Right lobe of liver (tissue), 6 donors: ENCODE measurements at regions not wholly inside any gene's neighbourhood (a gene's known extent, or its start where the extent isn't known, plus 50 kb on each side); places are given as distances from the start of the nearest gene placed in this dataset.

Experiments
- ATAC-seq, 4 donors: fragments of 200-7000 bp; cut with Tn5 transposase; one replicate each; pipeline ENCODE4 v1.9.1; 2020; ENCODE audit warnings: mild to moderate bottlenecking in 4 of 4, moderate library complexity in 4 of 4
- DNase-seq, 3 donors: peaks; one replicate each; pipeline ENCODE4 v3.0.0-alpha.2; 2020
- H3K27ac ChIP-seq, 3 donors: fragments of 200-600 bp; one replicate each; pipeline ENCODE4 v1.8.0; 2022
- H3K27me3 ChIP-seq, 2 donors: fragments of 200-600 bp; one replicate each; pipeline ENCODE4 v1.8.0; 2022
- H3K36me3 ChIP-seq, 4 donors: fragments of 200-600 bp; sonication (generic) in 1 of 4; one replicate each; pipeline versions ENCODE4 v1.5.1 to v1.8.0; 2017 to 2022; ENCODE audit warnings: control low read depth in 1 of 4
- H3K4me1 ChIP-seq, 4 donors: fragments of 200-600 bp; sonication (generic) in 1 of 4; one replicate each; pipeline versions ENCODE4 v1.5.1 to v1.8.0; 2017 to 2022; ENCODE audit warnings: control low read depth in 1 of 4
- H3K4me3 ChIP-seq, 3 donors: fragments of 200-600 bp; one replicate each; pipeline ENCODE4 v1.8.0; 2022
- H3K9me3 ChIP-seq, 4 donors: fragments of 200-600 bp; sonication (generic) in 1 of 4; one replicate each; pipeline versions ENCODE4 v1.5.1 to v1.8.0; 2017 to 2022; ENCODE audit warnings: control low read depth in 1 of 4
- POLR2A ChIP-seq: fragments of 450-650 bp; IDR thresholded peaks from one replicate; pipeline ENCODE4 v1.6.1; 2017; ENCODE audit warnings: antibody characterized with exemption, mild to moderate bottlenecking
- WGBS: methylation state at CpG from one replicate; pipeline ENCODE4 v1.1.6; 2018; ENCODE audit warnings: low coverage, low lambda C conversion rate; ENCODE audit not compliant: insufficient coverage; ENCODE audit errors: missing lambda C conversion rate; 5-methylcytosine and 5-hydroxymethylcytosine counted together
- intact Hi-C, 2 donors: fragments of 100-400 bp; cut with DNase I; formaldehyde crosslinking; loops; one replicate each; pipeline versions ENCODE4 v1.11.2 to v1.14.1; 2022
- TF ChIP-seq, protein P1 (sequence below), 4 donors: fragments of 200-600 bp in 3 of 4; fragments of 450-650 bp in 1 of 4; IDR thresholded peaks; one replicate each; pipeline versions ENCODE4 v1.5.1 to v1.8.0; 2016 to 2022; ENCODE audit warnings: antibody characterized with exemption in 4 of 4, mild to moderate bottlenecking in 2 of 4
- donor health status: DM: no; HTN: yes; CAD: no.
- donor health status: DM: no; HTN: no; CAD: no.
- donor health status: DM: no; HTN: no; CAD: no.
- donor health status: DM: no; HTN: yes; CAD: no.
- donor health status: DM: no; HTN: yes; CAD: no.

DNA sequence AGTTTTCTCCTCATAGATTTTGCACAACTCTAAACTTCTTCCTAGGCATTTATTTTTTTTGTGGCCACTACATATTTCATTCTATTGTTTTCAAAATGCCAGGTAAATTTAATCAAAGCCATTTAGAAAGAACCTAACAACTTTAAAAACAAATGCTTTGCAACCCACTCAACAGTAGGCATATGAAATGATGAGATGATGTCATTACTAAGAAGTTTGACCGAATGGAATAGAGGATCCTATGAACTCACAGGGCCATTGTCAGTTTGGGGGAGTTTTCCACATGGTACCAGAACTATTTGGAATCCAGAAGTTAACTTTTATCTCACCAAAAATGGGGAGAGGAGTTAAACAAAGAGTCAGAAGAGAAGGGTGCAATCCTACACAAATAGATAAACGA lies 100.7 kb upstream of the INHBA start:
- no peak overlapping the region for H3K4me3 ChIP-seq
- no peaks in the 10 kb centered on the region for H3K9me3 ChIP-seq
- DNase-seq (no peak), ATAC-seq (no peak)
- no peaks in the 10 kb centered on the region for H3K4me1 ChIP-seq
- no peak overlapping the region for H3K27ac ChIP-seq
- TF ChIP-seq POLR2A: no peak
- TF ChIP-seq, protein P1, sequence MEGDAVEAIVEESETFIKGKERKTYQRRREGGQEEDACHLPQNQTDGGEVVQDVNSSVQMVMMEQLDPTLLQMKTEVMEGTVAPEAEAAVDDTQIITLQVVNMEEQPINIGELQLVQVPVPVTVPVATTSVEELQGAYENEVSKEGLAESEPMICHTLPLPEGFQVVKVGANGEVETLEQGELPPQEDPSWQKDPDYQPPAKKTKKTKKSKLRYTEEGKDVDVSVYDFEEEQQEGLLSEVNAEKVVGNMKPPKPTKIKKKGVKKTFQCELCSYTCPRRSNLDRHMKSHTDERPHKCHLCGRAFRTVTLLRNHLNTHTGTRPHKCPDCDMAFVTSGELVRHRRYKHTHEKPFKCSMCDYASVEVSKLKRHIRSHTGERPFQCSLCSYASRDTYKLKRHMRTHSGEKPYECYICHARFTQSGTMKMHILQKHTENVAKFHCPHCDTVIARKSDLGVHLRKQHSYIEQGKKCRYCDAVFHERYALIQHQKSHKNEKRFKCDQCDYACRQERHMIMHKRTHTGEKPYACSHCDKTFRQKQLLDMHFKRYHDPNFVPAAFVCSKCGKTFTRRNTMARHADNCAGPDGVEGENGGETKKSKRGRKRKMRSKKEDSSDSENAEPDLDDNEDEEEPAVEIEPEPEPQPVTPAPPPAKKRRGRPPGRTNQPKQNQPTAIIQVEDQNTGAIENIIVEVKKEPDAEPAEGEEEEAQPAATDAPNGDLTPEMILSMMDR (IDR thresholded peaks at IDR 0.05): no peak
- no peaks in the 10 kb centered on the region for H3K27me3 ChIP-seq
- WGBS: 43% methylated on average over 2 of the region's 2 CpGs
- H3K36me3 ChIP-seq: no peaks in the 10 kb centered on the region
- intact Hi-C loops: no loop called here

DNA sequence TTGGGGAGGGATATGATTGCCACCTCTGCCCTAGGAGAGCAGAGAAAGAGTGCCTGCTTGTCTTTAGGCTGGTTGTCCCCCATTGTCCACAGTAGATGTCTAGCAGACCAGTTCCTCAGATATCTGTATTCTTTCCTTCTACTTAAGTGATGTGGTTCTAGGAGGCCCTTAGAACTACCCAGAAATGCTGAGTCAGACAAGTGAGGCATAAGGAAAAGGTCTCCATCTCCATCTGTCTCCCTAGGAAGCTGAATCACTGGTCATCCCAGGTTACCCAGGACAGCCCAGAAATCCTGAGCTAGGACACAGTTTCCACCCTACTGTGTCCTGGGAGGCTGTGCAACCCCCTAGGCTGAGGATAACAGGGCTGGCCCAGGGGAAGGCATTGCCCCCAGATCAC lies 93.4 kb upstream of the INHBA start:
- H3K36me3 ChIP-seq: no peaks in the 10 kb centered on the region
- no peak overlapping the region for H3K4me3 ChIP-seq
- H3K27me3 ChIP-seq: no peaks in the 10 kb centered on the region
- ATAC-seq: no peak
- no peak for DNase-seq
- H3K9me3 ChIP-seq: no peaks in the 10 kb centered on the region
- no peaks in the 10 kb centered on the region for H3K4me1 ChIP-seq
- TF ChIP-seq, protein P1 (IDR thresholded peaks at IDR 0.05): no peak
- TF ChIP-seq POLR2A: no peak
- H3K27ac ChIP-seq: no peak overlapping the region
- intact Hi-C loops: no loop called here

DNA sequence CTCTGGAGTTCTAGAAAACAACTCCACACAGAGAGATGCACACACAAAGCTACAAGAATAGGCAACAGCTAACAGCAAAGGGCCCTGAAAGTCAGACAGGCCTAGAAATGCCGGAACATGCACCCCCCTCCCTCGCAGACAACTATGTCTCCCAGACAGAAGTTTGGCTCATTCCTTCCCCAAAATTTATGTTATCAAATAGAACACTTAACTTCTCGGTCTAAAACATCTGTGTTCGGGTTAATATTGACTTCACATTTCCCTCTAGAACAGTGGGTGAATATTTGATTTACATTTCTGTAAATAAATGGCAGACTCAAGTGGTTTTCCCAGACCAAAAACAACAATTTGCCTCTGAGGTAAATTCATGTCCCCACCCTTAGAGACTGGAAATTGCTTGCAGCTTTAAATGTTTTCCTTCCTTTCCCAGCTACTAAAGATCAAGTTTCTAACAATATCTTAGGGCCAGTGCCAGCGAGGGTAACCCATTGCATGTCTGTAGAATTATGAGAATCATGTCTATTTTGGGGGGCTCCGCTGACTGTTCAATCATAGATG lies 92.5 kb upstream of the INHBA start:
- Histone ChIP-seq H3K27ac (no peak overlapping the region), H3K9me3 (no peaks in the 10 kb centered on the region), H3K4me3 (no peak overlapping the region), H3K36me3 (no peaks in the 10 kb centered on the region), H3K27me3 (no peaks in the 10 kb centered on the region), H3K4me1 (no peaks in the 10 kb centered on the region)
- no peak for TF ChIP-seq POLR2A
- TF ChIP-seq, protein P1 (IDR thresholded peaks at IDR 0.05): no peak
- DNase-seq: no peak
- ATAC-seq: no peak
- intact Hi-C loops: no loop called here
- WGBS: 49% methylated on average over 5 of the region's 6 CpGs

DNA sequence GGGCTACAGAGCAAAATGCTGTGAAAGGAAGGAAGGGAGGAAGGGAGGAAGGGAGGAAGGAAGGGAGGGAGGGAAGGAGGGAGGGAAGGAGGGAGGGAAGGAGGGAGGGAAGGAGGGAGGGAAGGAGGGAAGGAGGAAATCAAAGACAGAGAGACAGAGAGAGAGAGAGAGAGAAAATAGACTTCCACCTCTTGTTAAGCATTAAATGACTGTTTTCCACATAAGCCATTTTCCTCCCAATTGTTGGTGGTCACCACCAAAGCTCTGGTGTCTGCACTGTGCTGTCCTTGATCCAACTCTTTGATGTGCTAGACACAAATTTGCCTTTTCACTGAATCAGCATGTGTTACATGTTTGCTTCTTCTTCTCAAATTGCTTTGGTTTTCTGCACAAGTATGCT lies 90.7 kb upstream of the INHBA start:
- no peaks in the 10 kb centered on the region for H3K27me3 ChIP-seq
- ATAC-seq (no peak), DNase-seq (no peak)
- no peak overlapping the region for H3K27ac ChIP-seq
- H3K4me1 ChIP-seq: no peaks in the 10 kb centered on the region
- no peak for TF ChIP-seq POLR2A
- TF ChIP-seq, protein P1 (IDR thresholded peaks at IDR 0.05): no peak
- H3K4me3 ChIP-seq: no peak overlapping the region
- intact Hi-C loops: no loop called here
- no peaks in the 10 kb centered on the region for H3K9me3 ChIP-seq
- no peaks in the 10 kb centered on the region for H3K36me3 ChIP-seq

DNA sequence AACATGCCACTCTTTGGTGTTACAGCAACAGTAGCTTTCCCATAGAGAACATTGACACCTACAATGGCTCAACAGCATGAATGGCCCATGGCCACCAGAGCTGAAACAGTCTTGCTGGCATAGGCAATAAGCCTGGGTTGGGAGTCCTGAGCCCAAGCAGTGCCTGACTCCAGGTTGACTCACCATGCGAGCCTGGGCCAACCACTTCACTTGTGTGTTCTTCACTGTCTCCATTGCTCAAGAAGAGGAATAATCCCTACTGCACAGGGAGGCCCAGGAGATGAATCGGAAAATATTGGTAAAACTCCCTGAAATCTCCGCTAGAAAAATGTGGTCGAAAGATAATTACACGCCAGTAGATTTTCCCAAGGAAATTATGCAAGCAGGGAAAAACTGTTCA lies 89.2 kb upstream of the INHBA start:
- no peaks in the 10 kb centered on the region for H3K4me1 ChIP-seq
- WGBS: 74% methylated on average over 5 of the region's 5 CpGs
- no peak for TF ChIP-seq POLR2A
- TF ChIP-seq, protein P1 (IDR thresholded peaks at IDR 0.05): no peak
- no peak overlapping the region for H3K4me3 ChIP-seq
- no peaks in the 10 kb centered on the region for H3K9me3 ChIP-seq
- no peak overlapping the region for H3K27ac ChIP-seq
- no peaks in the 10 kb centered on the region for H3K27me3 ChIP-seq
- intact Hi-C loops: no loop called here
- ATAC-seq (no peak), DNase-seq (no peak)
- no peaks in the 10 kb centered on the region for H3K36me3 ChIP-seq
